NCI-H526 treated with DMSO at 0.1 percent for 48 hours (cell line): ENCODE measurements at regions not wholly inside any gene's neighbourhood (a gene's known extent, or its start where the extent isn't known, plus 50 kb on each side); places are given as distances from the start of the nearest gene placed in this dataset.
"Not testable (repeated sequence)": the region's sequence is repeated elsewhere in the genome, so short reads cannot be mapped to it uniquely, and the experiment has no call there.

Source experiments
- DNase-seq: peaks from one replicate; lab custom pipeline; 2025; lab: John Stamatoyannopoulos, UW

DNA sequence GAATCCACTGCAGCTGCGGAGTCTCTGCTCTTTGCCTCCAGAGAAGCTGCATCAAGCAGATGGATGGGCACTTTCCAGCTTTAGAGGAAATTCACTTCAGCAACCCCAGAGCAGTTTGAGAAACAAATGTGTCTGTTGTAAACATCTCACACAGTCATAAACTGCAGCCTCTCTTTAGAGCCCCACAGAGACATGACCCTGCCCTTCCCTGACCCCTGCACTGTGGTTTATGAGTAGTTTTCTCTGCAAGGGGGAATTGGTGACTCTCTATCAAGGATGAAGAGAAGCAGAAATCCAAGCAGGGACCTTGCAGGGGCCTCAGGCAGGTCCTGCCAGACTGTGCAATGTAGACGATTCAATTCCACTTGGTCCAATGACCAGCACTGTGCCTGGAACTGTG, 160.2 kb downstream of the SH2D4B start:
- no peak for DNase-seq

DNA sequence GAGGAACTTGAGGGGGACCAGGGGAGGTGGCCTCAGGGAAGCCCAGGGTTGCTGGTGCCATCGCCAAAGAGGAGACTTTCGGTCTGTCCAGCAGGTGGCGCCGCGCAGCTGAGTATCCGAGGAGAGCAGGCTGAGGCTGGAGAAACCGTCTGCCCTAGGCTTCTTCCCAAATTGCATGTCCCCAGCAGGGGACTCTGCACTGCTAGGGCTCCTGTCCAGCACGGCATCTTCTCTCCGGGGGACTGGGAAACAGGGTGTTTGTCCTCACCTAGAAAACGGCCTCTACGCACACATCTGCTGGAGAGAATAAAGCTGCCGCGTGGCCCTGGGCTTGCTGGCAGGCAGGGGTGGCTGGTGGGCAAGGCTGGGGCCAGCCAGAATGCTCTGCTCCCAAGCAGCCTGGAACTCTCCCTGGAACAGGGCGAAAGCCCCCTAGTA, 161.9 kb downstream of the SH2D4B start:
- DNase-seq, result no peak

DNA sequence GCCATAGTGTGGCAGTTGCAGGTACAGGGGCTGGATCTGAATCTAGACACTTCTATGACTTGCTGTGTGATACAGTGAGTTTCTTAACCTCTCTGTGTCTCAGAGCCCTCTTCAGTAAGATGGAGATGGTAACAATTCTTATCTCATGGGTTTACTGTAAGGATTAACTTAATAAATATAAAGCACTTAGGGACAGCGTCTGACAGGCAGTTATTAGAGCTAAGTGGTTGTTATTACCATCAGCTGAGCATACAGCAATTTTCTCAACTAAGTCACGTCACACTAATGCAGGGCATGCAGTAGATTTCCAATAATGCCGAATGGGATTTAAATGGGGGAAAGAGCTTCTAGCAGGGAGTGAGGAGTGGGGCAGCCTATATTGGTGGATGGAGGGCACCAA, 162.6 kb downstream of the SH2D4B start:
- no peak for DNase-seq

DNA sequence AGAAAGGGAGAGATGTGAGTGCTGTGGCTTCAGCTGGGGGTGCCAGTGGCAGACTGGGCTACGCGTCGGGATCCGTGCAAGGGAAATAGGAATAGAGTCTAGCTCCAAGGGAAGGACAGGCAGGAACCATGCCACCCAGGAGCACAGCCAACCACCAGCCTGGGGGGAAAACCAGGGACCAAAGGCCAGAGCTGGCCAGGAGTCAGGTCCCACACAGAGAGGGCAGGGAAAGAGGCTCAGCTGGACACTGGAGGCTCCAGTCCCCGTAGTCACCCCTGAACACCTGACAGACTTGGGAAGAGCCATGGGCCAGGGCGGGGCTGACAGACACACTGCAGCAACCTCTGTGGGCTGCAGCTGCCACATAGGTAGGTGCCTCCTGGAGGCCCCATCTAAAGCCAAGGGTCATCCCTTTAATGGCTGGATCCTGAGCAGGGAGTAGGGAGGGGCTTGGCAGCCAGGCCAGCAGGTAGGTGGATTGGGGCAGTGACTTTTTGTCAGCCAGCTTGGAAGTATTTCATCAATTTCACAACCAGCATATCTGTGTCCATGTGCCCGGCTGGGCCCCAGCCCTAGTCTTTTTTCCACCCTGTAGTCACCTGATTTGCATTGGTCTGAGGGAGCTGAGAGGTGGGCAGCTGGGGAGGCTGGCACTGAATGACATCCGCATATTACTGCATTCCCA, 163.2 kb downstream of the SH2D4B start:
- no peak for DNase-seq

DNA sequence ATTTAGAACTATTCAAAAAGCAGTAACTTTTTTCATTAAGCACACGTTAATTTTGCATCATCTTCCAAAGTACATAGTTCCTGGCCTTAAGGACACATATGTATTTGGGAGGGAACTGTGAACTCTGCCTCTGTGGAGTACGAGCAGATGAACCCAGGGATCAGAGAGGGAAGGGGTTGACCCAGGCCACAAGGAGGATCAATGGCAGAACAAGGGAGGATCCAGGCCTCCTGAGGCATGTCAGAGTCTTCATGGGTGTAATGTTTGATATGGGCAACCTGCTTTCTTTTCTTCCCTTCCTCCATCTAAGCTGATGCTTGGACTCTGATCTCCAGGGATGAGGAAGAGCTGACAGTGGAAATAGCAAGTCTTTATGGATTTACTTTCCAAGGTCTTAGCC, 164.0 kb downstream of the SH2D4B start:
- DNase-seq, result no peak

DNA sequence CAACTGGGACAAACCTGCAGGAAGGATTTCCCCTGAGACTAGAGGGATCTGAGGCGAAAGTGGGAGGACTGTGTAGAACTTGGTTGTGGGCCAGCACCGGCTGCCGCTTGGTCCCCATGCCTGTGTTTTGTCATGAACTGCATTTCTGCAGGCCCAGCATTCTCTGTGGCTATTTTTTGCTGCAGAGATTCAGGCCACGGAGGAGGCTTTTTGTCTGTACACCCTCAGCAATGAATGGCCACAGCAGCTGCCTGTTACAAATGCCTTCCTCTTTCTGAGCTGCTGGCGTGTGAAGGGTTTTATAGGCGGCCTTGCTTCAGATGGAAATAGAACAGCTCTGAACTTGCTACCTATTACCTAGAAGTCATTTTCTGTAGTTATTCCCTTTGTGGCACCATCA, 164.4 kb downstream of the SH2D4B start:
- no peak for DNase-seq

DNA sequence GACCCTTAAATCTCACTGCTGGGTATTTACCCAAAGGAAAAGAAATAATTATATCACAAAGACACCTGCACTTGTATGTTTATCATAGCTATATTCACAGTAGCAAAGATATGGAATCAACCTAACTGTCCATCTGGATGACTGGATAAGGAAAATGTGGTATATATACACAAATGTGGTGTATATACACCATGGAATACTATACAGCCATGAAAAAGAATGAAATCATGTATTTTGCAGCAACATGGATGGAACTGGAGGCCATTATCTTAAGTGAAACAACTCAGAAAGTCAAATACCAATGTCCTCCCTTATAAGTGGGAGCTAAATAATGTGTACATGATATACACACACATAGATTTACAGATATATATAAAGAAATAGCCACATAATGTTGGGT, 168.2 kb downstream of the SH2D4B start:
- no peak for DNase-seq

DNA sequence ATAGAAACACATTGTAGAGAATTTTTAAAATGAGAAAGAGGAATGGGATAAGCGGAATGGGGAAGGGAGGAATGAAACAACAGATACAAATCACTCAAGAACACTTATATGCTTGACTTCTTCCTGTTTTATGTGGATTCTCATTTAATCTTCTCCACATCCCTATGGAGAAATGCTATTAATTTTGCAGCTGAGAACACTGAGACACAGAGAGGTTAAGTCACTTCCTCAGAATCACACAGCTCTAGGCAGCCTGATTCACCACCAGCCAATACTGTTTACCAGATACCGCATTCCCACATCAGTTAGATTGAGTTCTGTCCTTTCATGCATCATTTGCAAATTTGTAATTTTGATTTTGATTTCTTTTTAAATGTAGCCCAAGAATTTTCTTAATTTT, 170.5 kb downstream of the SH2D4B start:
- DNase-seq, result no peak

DNA sequence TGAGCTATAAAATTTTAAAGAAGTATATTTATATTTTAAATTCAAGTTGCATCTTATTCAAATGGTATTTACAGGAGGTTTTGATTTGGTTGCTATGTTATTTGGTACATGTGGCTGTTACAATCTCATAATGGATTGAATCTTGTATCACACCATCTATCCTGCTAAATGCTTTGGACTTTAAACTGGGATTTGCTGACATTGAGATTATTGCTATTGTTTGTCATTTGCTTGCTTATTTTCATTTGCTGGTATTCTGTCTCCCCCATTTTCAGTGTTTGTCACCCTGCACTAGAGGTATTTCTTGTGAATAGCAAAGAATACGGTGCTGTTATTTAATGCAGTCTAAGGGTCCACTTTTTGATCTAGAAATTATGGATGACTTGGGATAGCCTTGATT, 171.1 kb downstream of the SH2D4B start:
- DNase-seq, result no peak

DNA sequence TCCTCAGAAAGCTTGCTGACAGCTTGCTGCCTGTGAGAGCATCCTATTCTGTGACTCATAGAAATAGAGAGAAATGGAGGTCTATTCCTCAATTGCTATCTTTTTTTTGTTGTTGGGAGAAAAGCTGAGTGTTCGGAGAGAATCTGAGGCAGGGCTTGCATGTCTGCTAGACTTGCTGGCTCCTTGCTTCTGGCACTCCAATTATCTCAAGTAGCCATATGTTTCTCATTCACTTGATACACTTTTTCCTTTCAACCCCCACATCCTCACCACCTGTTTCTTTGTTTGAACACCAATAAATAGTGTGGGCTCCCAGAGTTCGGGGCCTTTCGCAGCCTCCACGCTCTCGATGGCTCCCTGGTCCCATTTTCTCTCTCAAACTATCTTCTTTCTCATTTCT, 172.2 kb downstream of the SH2D4B start:
- DNase-seq, result no peak

DNA sequence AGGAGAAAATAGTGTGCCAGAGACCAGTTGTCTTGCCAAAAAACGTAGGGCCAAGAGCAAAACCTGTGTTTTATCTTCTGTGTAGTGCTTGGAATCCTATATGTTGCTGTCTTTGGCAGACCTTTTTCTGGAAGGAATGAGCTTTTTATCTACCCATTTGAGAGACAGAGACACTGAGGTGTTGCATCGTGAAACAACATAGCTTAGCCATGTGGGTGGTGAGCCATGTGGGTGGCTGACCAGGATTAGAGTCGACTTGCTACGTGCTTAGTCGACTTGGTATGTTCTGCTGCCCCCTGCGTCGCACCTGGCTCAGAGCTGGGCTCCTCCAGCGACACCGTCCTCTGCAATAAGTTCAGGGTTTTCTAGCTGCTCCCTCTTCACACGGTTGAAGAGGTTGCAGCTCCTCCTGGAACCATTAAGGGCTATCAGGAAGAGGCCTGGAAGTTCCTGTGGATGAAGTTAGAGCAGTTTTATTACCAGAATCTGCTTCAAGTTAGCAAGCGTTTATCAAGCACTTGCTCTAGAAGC, 175.8 kb downstream of the SH2D4B start:
- DNase-seq, result no peak

DNA sequence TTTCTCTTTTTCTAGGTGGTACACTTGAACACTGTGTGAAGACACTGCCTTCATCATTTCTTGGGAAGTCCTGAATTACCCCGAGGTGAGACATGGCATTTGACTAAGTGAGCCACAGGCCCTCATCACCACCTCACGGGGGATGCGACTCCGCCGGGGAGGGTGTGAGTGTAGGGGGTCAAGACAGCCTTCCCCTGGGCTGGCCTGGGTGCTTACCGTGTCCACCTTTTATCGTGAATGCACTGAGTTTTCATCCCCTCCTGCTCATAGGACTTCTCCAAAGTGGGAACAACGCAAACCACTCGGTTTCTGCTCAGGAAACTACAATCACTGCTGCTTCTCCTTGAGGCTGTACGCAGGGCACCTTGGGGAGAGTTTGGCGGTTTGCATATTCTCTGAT, 176.9 kb downstream of the SH2D4B start:
- no peak for DNase-seq

DNA sequence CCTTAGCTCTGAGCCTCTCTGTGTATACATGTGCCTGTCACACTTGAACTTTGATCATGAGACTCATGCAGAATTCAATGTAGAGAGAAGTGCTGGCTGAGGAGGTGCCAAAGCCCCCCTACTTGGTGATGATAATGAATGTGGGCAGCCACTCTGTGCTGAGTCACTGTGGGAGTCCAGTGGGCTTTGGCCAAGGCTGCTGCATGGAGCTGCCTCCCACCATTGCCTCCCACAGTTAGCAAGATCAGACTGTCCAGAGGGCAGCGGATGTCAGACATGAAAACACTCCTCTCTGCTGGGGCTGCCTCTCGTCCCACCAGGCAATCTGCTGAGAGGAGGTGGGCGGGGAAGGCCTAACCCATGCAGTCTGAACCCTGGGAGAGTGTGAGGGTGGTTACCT, 180.3 kb downstream of the SH2D4B start:
- DNase-seq, result no peak

DNA sequence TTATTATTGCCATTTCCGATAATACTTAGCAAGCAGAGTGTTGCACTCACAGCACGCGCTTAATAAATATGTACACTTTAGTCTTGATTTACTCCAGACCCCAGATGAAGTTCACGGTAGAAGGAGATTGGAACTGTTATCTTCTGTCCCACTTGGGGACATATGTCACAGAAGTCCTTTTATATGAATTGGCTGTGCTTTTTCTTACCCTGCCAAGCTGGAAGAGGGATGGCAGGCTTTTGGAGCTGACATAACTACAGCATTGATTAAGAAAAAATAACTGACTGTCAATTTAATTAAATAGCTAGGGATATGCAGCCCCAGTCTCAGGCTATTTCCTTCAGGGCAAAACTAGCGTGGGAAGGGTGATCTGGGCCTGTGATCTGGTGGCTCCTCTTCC, 182.2 kb downstream of the SH2D4B start:
- no peak for DNase-seq

DNA sequence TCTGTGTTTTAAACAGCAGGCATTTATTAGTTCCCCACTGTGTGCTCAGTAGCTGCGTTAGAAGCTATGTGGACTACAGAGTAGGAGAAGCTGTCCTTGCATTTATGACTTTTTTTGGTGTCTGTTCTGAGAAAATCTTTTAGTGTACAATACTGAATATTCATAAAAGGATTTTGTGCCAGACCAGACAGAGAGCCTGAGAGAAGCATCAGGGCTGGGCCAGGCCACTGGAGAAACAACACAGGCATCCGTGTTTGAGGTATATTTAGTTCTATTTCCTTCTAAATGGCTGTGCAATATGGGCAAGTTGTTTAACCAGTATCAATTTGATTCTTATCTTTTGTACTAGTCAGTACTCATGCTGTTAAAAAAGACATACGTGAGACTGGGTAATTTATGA, 182.8 kb downstream of the SH2D4B start:
- no peak for DNase-seq

DNA sequence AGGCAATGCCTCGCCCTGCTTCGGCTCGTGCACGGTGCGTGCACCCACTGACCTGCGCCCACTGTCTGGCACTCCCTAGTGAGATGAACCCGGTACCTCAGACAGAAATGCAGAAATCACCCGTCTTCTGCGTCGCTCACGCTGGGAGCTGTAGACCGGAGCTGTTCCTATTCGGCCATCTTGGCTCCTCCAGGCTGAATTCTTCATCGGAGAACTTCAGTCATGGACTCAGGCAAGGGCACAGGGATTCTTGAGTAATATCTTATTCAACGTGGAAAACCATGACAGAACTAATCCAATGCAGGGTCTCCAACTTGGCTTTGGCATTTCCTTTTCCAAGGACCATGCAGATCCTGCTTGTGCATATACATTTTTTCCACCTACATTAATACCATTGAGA, 190.7 kb downstream of the SH2D4B start:
- not testable (repeated sequence) for DNase-seq

DNA sequence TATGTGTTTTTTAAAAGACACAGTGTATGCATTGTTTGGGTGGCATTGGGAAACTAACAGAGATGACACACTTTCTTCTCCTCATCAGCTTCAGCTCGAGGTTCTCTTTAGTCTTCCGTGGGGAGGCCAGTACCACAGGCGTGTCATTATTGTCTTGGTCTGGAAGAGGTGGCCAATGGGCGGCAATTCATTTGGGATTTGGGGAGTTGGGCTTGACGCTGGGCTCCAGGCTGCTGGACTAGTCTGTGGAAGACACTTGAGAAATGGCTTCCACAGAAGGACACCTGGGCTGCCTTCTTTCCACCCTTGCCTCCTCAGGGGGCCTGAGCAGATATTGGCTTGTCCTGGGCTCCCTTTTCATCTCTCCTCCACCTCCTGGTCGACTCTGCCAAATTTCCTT, 192.2 kb downstream of the SH2D4B start:
- no peak for DNase-seq

DNA sequence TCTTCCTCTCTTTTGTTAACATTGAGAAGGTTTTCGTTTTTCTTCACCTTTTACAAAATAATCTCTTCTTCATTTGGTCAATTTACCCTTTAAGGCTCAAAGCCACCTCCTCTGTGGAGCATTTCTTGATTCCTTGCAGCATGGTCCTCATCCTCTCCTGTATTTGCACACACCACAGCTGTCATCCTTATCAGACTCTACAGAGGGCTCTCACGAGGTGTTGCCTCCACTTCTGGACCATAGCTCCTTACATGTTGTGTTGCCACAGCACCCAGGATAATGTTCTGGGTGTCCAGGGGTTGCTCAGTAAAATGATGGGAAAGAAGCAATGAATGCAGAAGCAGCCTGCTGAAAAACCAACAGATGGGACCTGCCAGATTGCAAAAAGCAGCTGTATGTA, 192.8 kb downstream of the SH2D4B start:
- DNase-seq, result no peak

DNA sequence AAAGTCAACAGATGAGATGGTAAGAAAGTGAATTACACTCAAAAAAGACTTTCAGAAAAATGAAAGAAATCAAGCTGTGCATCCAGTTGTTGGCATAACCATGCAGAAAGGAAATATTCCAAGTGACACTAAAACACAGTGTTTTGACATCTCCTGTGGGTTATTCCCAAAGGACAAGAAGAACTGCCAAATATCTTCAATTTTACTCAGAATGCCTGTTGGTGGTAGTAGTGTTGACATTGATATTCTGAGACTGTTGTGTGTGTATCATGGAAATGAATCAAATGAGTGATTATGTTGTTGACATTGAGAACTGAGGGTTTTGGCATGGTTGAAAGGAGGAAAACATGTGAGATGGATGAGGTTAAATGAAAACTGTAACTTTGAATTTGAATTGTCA, 196.9 kb downstream of the SH2D4B start:
- no peak for DNase-seq

DNA sequence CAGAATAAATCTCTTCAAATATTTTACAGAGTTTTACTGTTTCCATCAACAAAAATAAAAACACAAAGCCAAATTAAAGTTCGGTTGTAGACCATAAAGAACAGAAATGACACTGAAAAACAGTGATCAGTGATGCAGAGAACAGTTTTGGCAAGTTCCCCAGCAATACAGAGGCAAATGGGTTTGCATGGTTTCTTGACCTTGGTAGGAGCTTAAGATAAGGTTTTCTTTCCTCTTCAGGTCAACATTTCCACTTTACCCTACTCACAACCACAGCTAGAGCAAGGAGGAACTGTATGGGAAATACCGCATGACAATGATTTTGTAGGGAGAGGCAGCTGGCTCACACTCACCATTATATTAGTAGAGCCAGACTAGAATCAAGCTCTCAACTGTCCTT, 199.5 kb downstream of the SH2D4B start:
- DNase-seq, result no peak

DNA sequence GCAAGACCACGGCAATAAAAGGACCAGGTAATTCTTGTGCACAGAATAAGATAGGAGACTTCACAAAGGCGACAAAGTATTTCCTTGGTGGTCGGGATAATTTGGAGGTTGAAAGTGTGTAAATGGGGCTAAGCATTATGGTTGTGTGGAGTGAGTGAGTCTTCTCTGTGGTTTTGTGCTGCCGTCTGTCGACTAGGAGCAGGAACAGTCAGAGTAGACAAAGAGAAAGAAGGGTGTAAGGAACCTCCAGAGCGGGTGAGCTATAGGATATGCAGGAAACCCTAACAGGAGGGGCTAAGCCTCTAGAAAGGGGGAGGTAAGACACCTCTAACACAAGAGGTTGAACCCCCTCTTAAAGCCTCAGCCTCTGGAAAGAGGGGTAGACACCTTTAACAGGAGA, 201.6 kb downstream of the SH2D4B start:
- DNase-seq, result peak; percentile 1

DNA sequence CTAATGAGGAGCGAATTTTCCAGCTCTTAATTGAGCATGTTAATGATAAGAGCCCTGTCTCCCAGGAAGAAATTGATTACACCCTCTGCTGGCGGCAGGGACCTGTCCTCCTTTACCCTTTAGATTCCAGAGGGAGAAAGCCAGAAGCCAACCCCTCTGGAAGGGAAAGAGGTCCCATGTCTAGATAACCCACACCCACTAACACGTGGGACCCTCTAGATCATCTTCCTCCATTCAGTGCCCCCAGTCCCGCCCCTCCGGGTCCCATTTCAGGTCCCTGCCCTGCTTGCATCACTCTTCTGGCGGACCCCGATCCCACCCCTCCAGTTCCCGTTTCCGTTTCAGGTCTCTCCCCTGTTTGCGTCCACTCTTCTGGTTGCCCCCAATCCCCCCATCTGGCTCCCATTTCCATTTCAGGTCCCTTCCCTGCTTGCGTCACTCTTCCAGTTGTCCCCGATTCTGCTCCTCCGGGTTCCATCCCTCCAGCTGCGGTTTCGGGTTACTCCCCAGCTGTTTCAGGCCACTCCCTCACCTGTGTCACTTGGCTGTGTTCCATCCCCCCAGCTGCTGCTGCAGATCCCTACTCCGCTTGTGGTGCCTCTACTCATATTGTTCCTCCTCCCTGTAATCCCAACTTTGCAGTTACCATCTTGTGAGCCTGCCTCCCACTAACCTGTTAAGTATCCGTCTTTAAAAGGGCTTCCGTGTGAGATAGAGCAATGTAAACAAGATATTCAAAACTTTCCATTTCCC, 202.4 kb downstream of the SH2D4B start:
- no peak for DNase-seq

DNA sequence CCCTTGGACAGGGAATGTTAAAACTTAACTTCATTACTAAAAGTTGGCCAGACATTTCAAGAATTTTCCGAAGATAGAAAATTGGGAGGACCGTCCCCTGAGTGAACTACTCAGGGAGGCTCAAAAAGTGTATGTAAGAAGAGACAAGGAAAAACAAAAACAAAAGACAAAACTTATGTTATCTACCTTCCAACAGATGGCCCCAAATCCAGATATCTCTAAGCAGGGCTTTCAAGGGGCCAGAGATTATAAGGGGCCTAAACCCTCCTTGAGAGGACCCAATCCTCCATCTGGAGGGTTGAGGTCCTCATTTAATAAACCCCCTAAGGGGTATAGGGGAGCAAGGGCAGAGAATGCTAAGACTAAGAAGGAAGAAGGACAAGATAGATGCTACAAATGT, 203.6 kb downstream of the SH2D4B start:
- DNase-seq, result no peak

DNA sequence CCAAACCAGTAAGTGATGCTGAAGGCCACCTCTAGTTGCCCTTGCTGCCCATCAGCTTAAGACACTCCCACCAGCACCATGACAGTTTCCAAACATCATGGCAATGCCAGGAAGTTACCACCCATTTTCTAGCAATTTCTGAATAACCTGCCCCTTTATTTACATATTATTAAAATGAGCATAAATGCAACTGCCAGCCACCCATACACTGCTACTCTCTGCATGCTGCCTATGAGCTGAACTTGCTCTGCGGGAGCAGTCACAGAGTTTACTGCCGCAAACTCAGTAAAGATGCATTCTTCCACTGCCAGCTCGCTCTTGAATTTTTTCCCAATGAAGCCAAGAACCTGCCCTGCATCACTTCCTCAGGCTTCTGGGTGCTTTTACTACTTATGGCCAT, 212.6 kb downstream of the SH2D4B start:
- DNase-seq, result no peak
